ENCODE measurements at regions not wholly inside any gene's neighbourhood (a gene's known extent, or its start where the extent isn't known, plus 50 kb on each side); places are given as distances from the start of the nearest gene placed in this dataset.

DNA sequence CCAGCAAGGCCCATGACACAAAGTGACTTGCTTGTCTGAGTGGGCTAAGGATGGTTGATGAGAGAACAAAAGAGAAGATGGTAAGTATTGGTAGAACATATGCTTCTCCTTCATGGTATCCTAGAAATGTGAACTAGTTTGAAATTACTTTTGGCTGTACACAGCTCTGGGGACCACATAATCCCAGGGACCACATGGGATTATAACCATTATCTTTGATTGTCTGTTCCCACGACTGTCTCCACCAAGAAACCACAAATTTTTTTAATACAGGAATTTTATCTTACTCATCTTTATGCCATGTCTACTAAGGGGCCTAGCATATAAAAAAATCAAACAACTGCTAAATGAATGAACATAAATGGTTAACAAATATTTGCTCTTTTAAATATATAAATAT lies 155.3 kb upstream of the PRICKLE2 start:
- TF ChIP-seq EZH2 (conservative IDR thresholded peaks at IDR 0.05; ENCODE audit: low read depth, low read length) (no peak), CCDC6 (CRISPR knock-in tag; IDR thresholded peaks at IDR 0.05) (no peak), ZNF24 (IDR thresholded peaks at IDR 0.05) (no peak), SKI (IDR thresholded peaks at IDR 0.05; ENCODE audit: partially characterized antibody) (no peak), ZNF569 (CRISPR knock-in tag; IDR thresholded peaks at IDR 0.05; ENCODE audit: borderline replicate concordance) (no peak), ZBTB3 (CRISPR knock-in tag; IDR thresholded peaks at IDR 0.05; ENCODE audit: borderline replicate concordance, low read depth) (no peak)
- H3K27me3 ChIP-seq (ENCODE audit: control insufficient read depth in 1 of 2, insufficient read depth in 2 of 2, low read length in 2 of 2), result peaks cover 0 to 6% of the 10 kb centered on the region in 2 experiments; a peak in 2 of 5 replicates
- H3K36me3 ChIP-seq (replicated peaks in 1 of 2; ENCODE audit: control insufficient read depth in 1 of 2, insufficient read depth in 2 of 2, low read length in 2 of 2), result no peaks in the 10 kb centered on the region
- no peaks in the 10 kb centered on the region for H3K4me1 ChIP-seq (ENCODE audit: insufficient read depth, low read length)
- no peaks in the 10 kb centered on the region for H4K20me1 ChIP-seq (ENCODE audit: insufficient read depth, low read length)
- no TSS peak for BruUV-seq (replicated peaks)
- CTCF ChIA-PET (ENCODE audit: low intra/inter-chr PET ratio, low total read pairs), result no interaction called here
- POLR2A ChIA-PET, result no interaction called here
- no peak overlapping the region for H3K4me3 ChIP-seq (replicated peaks in 1 of 3; ENCODE audit: insufficient read depth in 1 of 3, low read depth in 2 of 3, low read length in 3 of 3)
- no peak for DNase-seq (ENCODE audit: low spot score)
- H3K4me2 ChIP-seq (ENCODE audit: low read depth, low read length), result no peak overlapping the region
- H2AFZ ChIP-seq (ENCODE audit: low read length), result no peak overlapping the region
- intact Hi-C loops (cut with micrococcal nuclease; ENCODE audit: unreplicated experiment), result no loop called here
- no peak overlapping the region for H3K27ac ChIP-seq (ENCODE audit: extremely low read length, insufficient read depth, low read length)
- in situ Hi-C loops (cut with HindIII; ENCODE audit: extremely low pct_ligation_motif_present, low pct_unique_long_range_greater_than_20kb), result no loop called here
- H3K79me2 ChIP-seq (ENCODE audit: insufficient read depth, low read length), result no peaks in the 10 kb centered on the region
- no peak overlapping the region for H3K9ac ChIP-seq (ENCODE audit: insufficient read depth, low read depth, low read length)
- FAIRE-seq, result no peak
- H3K9me3 ChIP-seq (ENCODE audit: low read length), result no peaks in the 10 kb centered on the region; the same call in 1 of the 2 replicates
- no peak for ATAC-seq
- WGBS (ENCODE audit: low lambda C conversion rate), result 0% methylated on average over 1 of the region's 1 CpG

DNA sequence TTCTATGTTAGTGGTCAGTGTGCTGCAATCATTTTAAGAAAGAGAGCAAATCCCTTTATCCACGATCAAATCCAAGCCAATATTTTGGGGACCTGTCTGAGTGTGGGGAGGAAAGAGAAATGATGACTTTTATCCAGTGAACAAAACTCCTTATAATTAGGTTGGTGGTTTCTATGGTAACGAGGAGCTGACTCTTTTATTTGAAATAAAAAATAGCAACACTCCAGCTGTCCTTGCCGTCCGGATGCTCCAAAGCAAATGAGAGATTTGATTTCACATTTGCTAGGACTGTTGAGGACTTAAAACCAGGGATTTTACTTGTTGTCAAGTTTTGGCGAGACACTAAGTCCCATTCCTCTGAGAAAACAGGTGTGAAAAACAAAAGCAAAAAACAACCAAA lies 154.0 kb upstream of the PRICKLE2 start:
- ChIA-PET CTCF (ENCODE audit: low intra/inter-chr PET ratio, low total read pairs) (no interaction called here), POLR2A (no interaction called here)
- no peak for FAIRE-seq
- no TSS peak for BruUV-seq (replicated peaks)
- H4K20me1 ChIP-seq (ENCODE audit: insufficient read depth, low read length), result no peaks in the 10 kb centered on the region
- H3K4me3 ChIP-seq (replicated peaks in 1 of 3; ENCODE audit: insufficient read depth in 1 of 3, low read depth in 2 of 3, low read length in 3 of 3), result no peak overlapping the region
- H3K9me3 ChIP-seq (ENCODE audit: low read length), result no peaks in the 10 kb centered on the region; the same call in 1 of the 2 replicates
- intact Hi-C loops (cut with micrococcal nuclease; ENCODE audit: unreplicated experiment), result no loop called here
- H3K79me2 ChIP-seq (ENCODE audit: insufficient read depth, low read length), result no peaks in the 10 kb centered on the region
- in situ Hi-C loops (cut with HindIII; ENCODE audit: extremely low pct_ligation_motif_present, low pct_unique_long_range_greater_than_20kb), result no loop called here
- ATAC-seq, result no peak
- H2AFZ ChIP-seq (ENCODE audit: low read length), result no peak overlapping the region
- no peak overlapping the region for H3K9ac ChIP-seq (ENCODE audit: insufficient read depth, low read depth, low read length)
- H3K27me3 ChIP-seq (ENCODE audit: control insufficient read depth in 1 of 2, insufficient read depth in 2 of 2, low read length in 2 of 2), result peaks cover 0 to 6% of the 10 kb centered on the region in 2 experiments; a peak in 2 of 5 replicates
- no peak for DNase-seq (ENCODE audit: low spot score)
- H3K4me1 ChIP-seq (ENCODE audit: insufficient read depth, low read length), result no peaks in the 10 kb centered on the region
- WGBS (ENCODE audit: low lambda C conversion rate), result 6% methylated on average over 5 of the region's 5 CpGs
- no peak overlapping the region for H3K4me2 ChIP-seq (ENCODE audit: low read depth, low read length)
- H3K27ac ChIP-seq (ENCODE audit: extremely low read length, insufficient read depth, low read length), result no peak overlapping the region
- no peaks in the 10 kb centered on the region for H3K36me3 ChIP-seq (replicated peaks in 1 of 2; ENCODE audit: control insufficient read depth in 1 of 2, insufficient read depth in 2 of 2, low read length in 2 of 2)
- TF ChIP-seq, protein P1, sequence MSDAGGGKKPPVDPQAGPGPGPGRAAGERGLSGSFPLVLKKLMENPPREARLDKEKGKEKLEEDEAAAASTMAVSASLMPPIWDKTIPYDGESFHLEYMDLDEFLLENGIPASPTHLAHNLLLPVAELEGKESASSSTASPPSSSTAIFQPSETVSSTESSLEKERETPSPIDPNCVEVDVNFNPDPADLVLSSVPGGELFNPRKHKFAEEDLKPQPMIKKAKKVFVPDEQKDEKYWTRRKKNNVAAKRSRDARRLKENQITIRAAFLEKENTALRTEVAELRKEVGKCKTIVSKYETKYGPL (CRISPR knock-in tag; IDR thresholded peaks at IDR 0.05), result no peak
- TF ChIP-seq ZNF724P (CRISPR knock-in tag; IDR thresholded peaks at IDR 0.05; ENCODE audit: borderline replicate concordance) (no peak), RXRB (CRISPR knock-in tag; IDR thresholded peaks at IDR 0.05; ENCODE audit: borderline replicate concordance) (no peak), SMARCC2 (IDR thresholded peaks at IDR 0.05) (no peak), ZNF660 (CRISPR knock-in tag; IDR thresholded peaks at IDR 0.05; ENCODE audit: borderline replicate concordance, low read depth) (no peak), ZNF143 (CRISPR knock-in tag; IDR thresholded peaks at IDR 0.05) (no peak), TCF12 (IDR thresholded peaks at IDR 0.05) (no peak), TCF12 (CRISPR knock-in tag; IDR thresholded peaks at IDR 0.05) (no peak), DR1 (CRISPR knock-in tag; IDR thresholded peaks at IDR 0.05) (no peak), TAF15 (IDR thresholded peaks at IDR 0.05; ENCODE audit: low read depth, low read length, poor library complexity, severe bottlenecking) (no peak), ATF1 (CRISPR knock-in tag; IDR thresholded peaks at IDR 0.05) (no peak)
- TF ChIP-seq, protein P2, sequence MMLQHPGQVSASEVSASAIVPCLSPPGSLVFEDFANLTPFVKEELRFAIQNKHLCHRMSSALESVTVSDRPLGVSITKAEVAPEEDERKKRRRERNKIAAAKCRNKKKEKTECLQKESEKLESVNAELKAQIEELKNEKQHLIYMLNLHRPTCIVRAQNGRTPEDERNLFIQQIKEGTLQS (CRISPR knock-in tag; IDR thresholded peaks at IDR 0.05), result no peak
- TF ChIP-seq, protein P3, sequence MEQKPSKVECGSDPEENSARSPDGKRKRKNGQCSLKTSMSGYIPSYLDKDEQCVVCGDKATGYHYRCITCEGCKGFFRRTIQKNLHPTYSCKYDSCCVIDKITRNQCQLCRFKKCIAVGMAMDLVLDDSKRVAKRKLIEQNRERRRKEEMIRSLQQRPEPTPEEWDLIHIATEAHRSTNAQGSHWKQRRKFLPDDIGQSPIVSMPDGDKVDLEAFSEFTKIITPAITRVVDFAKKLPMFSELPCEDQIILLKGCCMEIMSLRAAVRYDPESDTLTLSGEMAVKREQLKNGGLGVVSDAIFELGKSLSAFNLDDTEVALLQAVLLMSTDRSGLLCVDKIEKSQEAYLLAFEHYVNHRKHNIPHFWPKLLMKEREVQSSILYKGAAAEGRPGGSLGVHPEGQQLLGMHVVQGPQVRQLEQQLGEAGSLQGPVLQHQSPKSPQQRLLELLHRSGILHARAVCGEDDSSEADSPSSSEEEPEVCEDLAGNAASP (CRISPR knock-in tag; IDR thresholded peaks at IDR 0.05; ENCODE audit: borderline replicate concordance), result no peak

All from HepG2 (cell line).